PC-9 (cell line): ENCODE measurements at regions not wholly inside any gene's neighbourhood (a gene's known extent, or its start where the extent isn't known, plus 50 kb on each side); places are given as distances from the start of the nearest gene placed in this dataset.
"Not testable (repeated sequence)": the region's sequence is repeated elsewhere in the genome, so short reads cannot be mapped to it uniquely, and the experiment has no call there.

Source experiments
- BruUV-seq: library from RNA; stranded (reverse); fragments of 400-500 nt; replicated peaks from 2 replicates; lab custom pipeline; 2021; lab: Mats Ljungman, UMichigan
- CTCF ChIA-PET: fragments of 300-600 bp; sonication (Branson Sonifier 250); formaldehyde crosslinking; loops from one replicate; lab custom pipeline; 2022; ENCODE audit warnings: antibody characterized with exemption; lab: Charles Lee
- POLR2A ChIA-PET: fragments of 300-600 bp; sonication (Branson Sonifier 250); formaldehyde crosslinking; loops from one replicate; lab custom pipeline; 2022; ENCODE audit warnings: antibody characterized with exemption; ENCODE audit not compliant: unreplicated experiment; lab: Charles Lee
- DNase-seq, 2 experiments: peaks; one replicate each; pipeline versions ENCODE4 v3.0.0 to v3.0.0-alpha.2; 2015 to 2022; ENCODE audit warnings: mixed read lengths in 1 of 2
- H2AFZ ChIP-seq: fragments of 200-600 bp; sonication (generic); 2 replicates; pipeline ENCODE4 v1.8.1; 2017; ENCODE audit warnings: antibody characterized with exemption
- H3F3A ChIP-seq: fragments of 200-600 bp; sonication (generic); 2 replicates; pipeline ENCODE4 v1.8.1; 2017; ENCODE audit warnings: antibody characterized with exemption, mild to moderate bottlenecking, low read depth; ENCODE audit not compliant: insufficient read depth
- H3K27ac ChIP-seq: fragments of 200-600 bp; sonication (generic); 2 replicates; pipeline ENCODE4 v1.6.1; 2016; ENCODE audit warnings: mixed run types
- H3K27me3 ChIP-seq: fragments of 200-600 bp; sonication (generic); 2 replicates; pipeline ENCODE4 v1.6.1; 2016; ENCODE audit warnings: low read depth, mixed run types; ENCODE audit not compliant: insufficient read depth
- H3K36me3 ChIP-seq: fragments of 200-600 bp; sonication (generic); 2 replicates; pipeline ENCODE4 v1.6.1; 2016; ENCODE audit warnings: low read depth, mixed run types
- H3K4me1 ChIP-seq: fragments of 200-600 bp; sonication (generic); replicated peaks from 2 replicates; pipeline ENCODE4 v1.6.1; 2016; ENCODE audit warnings: mixed run types; ENCODE audit not compliant: insufficient read depth
- H3K4me2 ChIP-seq: fragments of 200-600 bp; sonication (generic); 2 replicates; pipeline ENCODE4 v1.6.1; 2017; ENCODE audit warnings: mixed run types
- H3K4me3 ChIP-seq: fragments of 200-600 bp; sonication (generic); 2 replicates; pipeline ENCODE4 v1.6.1; 2016; ENCODE audit warnings: mixed run types
- H3K79me2 ChIP-seq: fragments of 200-600 bp; sonication (generic); 2 replicates; pipeline ENCODE4 v1.6.1; 2017; ENCODE audit warnings: low read depth, mixed run types
- H3K9me2 ChIP-seq: fragments of 200-600 bp; sonication (generic); 2 replicates; pipeline ENCODE4 v1.8.1; 2017; ENCODE audit warnings: mild to moderate bottlenecking; ENCODE audit not compliant: insufficient read depth
- H3K9me3 ChIP-seq: fragments of 200-600 bp; sonication (generic); 2 replicates; pipeline ENCODE4 v1.8.1; 2016; ENCODE audit warnings: low read depth; ENCODE audit not compliant: insufficient read depth
- H4K20me1 ChIP-seq: fragments of 200-600 bp; sonication (generic); 2 replicates; pipeline ENCODE4 v1.8.1; 2017; ENCODE audit not compliant: insufficient read depth
- CTCF ChIP-seq: fragments of 200-600 bp; sonication (generic); conservative IDR thresholded peaks from 2 replicates; pipeline ENCODE4 v1.6.1; 2017; ENCODE audit warnings: mixed run types, antibody characterized with exemption, mild to moderate bottlenecking, moderate library complexity
- EZH2 ChIP-seq: fragments of 200-600 bp; sonication (generic); IDR thresholded peaks from 2 replicates; pipeline ENCODE4 v1.8.0; 2017; ENCODE audit warnings: antibody characterized with exemption, low read depth
- intact Hi-C: fragments of 100-400 bp; cut with micrococcal nuclease; formaldehyde crosslinking; loops from one replicate; pipeline ENCODE4 v1.10.0; 2022; ENCODE audit not compliant: unreplicated experiment

GRCh38 chr5:24986326-24986725 lies 341.5 kb upstream of the CDH10 start:
- no TSS peak for BruUV-seq
- H3K4me2 ChIP-seq = no peak overlapping the region
- H3K4me3 ChIP-seq = no peak overlapping the region
- H3K27ac ChIP-seq = no peak overlapping the region
- no peaks in the 10 kb centered on the region for H3K36me3 ChIP-seq
- DNase-seq = no peak
- no peaks in the 10 kb centered on the region for H3K9me3 ChIP-seq
- H4K20me1 ChIP-seq = no peaks in the 10 kb centered on the region
- ChIA-PET POLR2A (interaction anchor here (0.6 kb wide), 1 partner anchor 45 kb away, joined by 4 read pairs; no protein-coding TSS in a partner anchor), CTCF (interaction anchor here (0.6 kb wide), 1 partner anchor 541 kb away, joined by 5 read pairs; no protein-coding TSS in a partner anchor)
- no peaks in the 10 kb centered on the region for H3K9me2 ChIP-seq
- no peaks in the 10 kb centered on the region for H3K79me2 ChIP-seq
- no peak overlapping the region for H2AFZ ChIP-seq
- H3F3A ChIP-seq = no peaks in the 10 kb centered on the region
- intact Hi-C loops = no loop called here
- H3K4me1 ChIP-seq = no peaks in the 10 kb centered on the region
- no peaks in the 10 kb centered on the region for H3K27me3 ChIP-seq
- TF ChIP-seq CTCF (no peak), EZH2 (no peak)

- H3K4me1 ChIP-seq, H4K20me1 ChIP-seq, H3K27ac ChIP-seq, DNase-seq, H3K79me2 ChIP-seq, CTCF ChIA-PET, intact Hi-C loops, H3K27me3 ChIP-seq, H3K4me3 ChIP-seq, POLR2A ChIA-PET, H3K9me2 ChIP-seq, H2AFZ ChIP-seq, H3K36me3 ChIP-seq, H3K4me2 ChIP-seq, H3K9me3 ChIP-seq, H3F3A ChIP-seq, BruUV-seq: not testable (repeated sequence)
These were observed 333.8 kb upstream of the CDH10 start for GRCh38 chr5:24978552-24978951.

- no TSS peak for BruUV-seq
- Histone ChIP-seq H3K36me3 (no peaks in the 10 kb centered on the region), H3K4me1 (no peaks in the 10 kb centered on the region), H2AFZ (no peak overlapping the region), H3K9me3 (no peaks in the 10 kb centered on the region), H3K27ac (no peak overlapping the region), H3K9me2 (no peaks in the 10 kb centered on the region), H3F3A (no peaks in the 10 kb centered on the region), H3K4me3 (no peak overlapping the region), H4K20me1 (no peaks in the 10 kb centered on the region), H3K79me2 (no peaks in the 10 kb centered on the region), H3K4me2 (no peak overlapping the region), H3K27me3 (no peaks in the 10 kb centered on the region)
- POLR2A ChIA-PET = interaction anchor here (0.6 kb wide), 1 partner anchor 259 kb away, joined by 24 read pairs; no protein-coding TSS in a partner anchor
- intact Hi-C loops = no loop called here
- CTCF ChIA-PET = no interaction called here
- TF ChIP-seq EZH2 = no peak
- TF ChIP-seq CTCF = no peak
- DNase-seq = no peak
These were observed 318.8 kb upstream of the CDH10 start for GRCh38 chr5:24963611-24964010.

GRCh38 chr5:24923400-24923799 lies 278.6 kb upstream of the CDH10 start:
- H3K27ac ChIP-seq = no peak overlapping the region
- H3K9me3 ChIP-seq = peaks cover 4% of the 10 kb centered on the region; the same call in 1 of the 2 replicates
- H3K36me3 ChIP-seq = no peaks in the 10 kb centered on the region
- ChIA-PET POLR2A (interaction anchor here (0.6 kb wide), 1 partner anchor 33 kb away, joined by 5 read pairs; no protein-coding TSS in a partner anchor), CTCF (no interaction called here)
- H3K4me2 ChIP-seq = no peak overlapping the region
- H3K4me3 ChIP-seq = no peak overlapping the region
- no peaks in the 10 kb centered on the region for H3F3A ChIP-seq
- no peaks in the 10 kb centered on the region for H3K4me1 ChIP-seq
- no peaks in the 10 kb centered on the region for H4K20me1 ChIP-seq
- intact Hi-C loops = no loop called here
- no peak overlapping the region for H2AFZ ChIP-seq
- no peaks in the 10 kb centered on the region for H3K79me2 ChIP-seq
- no peak for DNase-seq
- no peak for TF ChIP-seq CTCF
- no peak for TF ChIP-seq EZH2
- H3K9me2 ChIP-seq = no peaks in the 10 kb centered on the region
- no peaks in the 10 kb centered on the region for H3K27me3 ChIP-seq
- BruUV-seq = no TSS peak
